GM12878 (cell line): ENCODE measurements at regions not wholly inside any gene's neighbourhood (a gene's known extent, or its start where the extent isn't known, plus 50 kb on each side); places are given as distances from the start of the nearest gene placed in this dataset.

Source experiments
- ASH2L ChIP-seq: fragments of 300-600, 200-600 bp; sonication (generic); IDR thresholded peaks from 2 replicates; pipeline ENCODE4 v1.6.1; 2017; ENCODE audit warnings: low read depth, mild to moderate bottlenecking, borderline replicate concordance
- ATF3 ChIP-seq: IDR thresholded peaks from 2 replicates; pipeline ENCODE4 v1.6.1; 2011; ENCODE audit warnings: low read depth, mild to moderate bottlenecking, low read length, moderate library complexity, borderline replicate concordance; ENCODE audit errors: extremely low read depth
- CBFB ChIP-seq: IDR thresholded peaks from 2 replicates; pipeline ENCODE4 v1.6.1; 2016; ENCODE audit warnings: antibody characterized with exemption, low read depth
- CBX3 ChIP-seq: fragments of 200-600 bp; sonication (generic); IDR thresholded peaks from 2 replicates; pipeline ENCODE4 v1.6.1; 2016; ENCODE audit warnings: low read depth, borderline replicate concordance
- CEBPB ChIP-seq, 2 experiments: fragments of 150-350 bp in 1 of 2; IDR thresholded peaks; 2 replicates each; pipeline ENCODE4 v1.6.1; 2012 to 2014; ENCODE audit warnings: low read depth in 2 of 2, low read length in 2 of 2, borderline replicate concordance in 1 of 2, inconsistent platforms in 1 of 2
- EP300 ChIP-seq, 2 experiments: fragments of 150-350 bp in 1 of 2; IDR thresholded peaks; 2 replicates each; pipeline ENCODE4 v1.6.1; 2011 to 2012; ENCODE audit warnings: low read depth in 2 of 2, low read length in 2 of 2, borderline replicate concordance in 1 of 2, improper control_type of control experiment in 1 of 2, inconsistent platforms in 1 of 2; ENCODE audit not compliant: control insufficient read depth in 1 of 2
- ETV6 ChIP-seq, 2 experiments: fragments of 450-650 bp in 1 of 2; IDR thresholded peaks in 1 of 2; conservative IDR thresholded peaks in 1 of 2; 2 replicates each; pipeline ENCODE4 v1.6.1; 2014; ENCODE audit warnings: antibody characterized with exemption in 1 of 2, borderline replicate concordance in 1 of 2, low read depth in 1 of 2, mild to moderate bottlenecking in 1 of 2, moderate library complexity in 1 of 2
- HDAC2 ChIP-seq: fragments of 200-600 bp; sonication (generic); IDR thresholded peaks from 2 replicates; pipeline ENCODE4 v1.6.1; 2017
- IRF4 ChIP-seq: IDR thresholded peaks from 2 replicates; pipeline ENCODE4 v1.6.1; 2011; ENCODE audit warnings: low read depth, low read length
- NRF1 ChIP-seq: conservative IDR thresholded peaks from 2 replicates; pipeline ENCODE4 v1.6.1; 2011; ENCODE audit warnings: mild to moderate bottlenecking, low read depth, low read length, improper control_type of control experiment
- SMC3 ChIP-seq: IDR thresholded peaks from 2 replicates; pipeline ENCODE4 v1.6.1; 2011; ENCODE audit warnings: low read length, improper control_type of control experiment, borderline replicate concordance
- STAT3 ChIP-seq: IDR thresholded peaks from 2 replicates; pipeline ENCODE4 v1.6.1; 2011; ENCODE audit warnings: low read depth, low read length, improper control_type of control experiment
- TAF1 ChIP-seq: IDR thresholded peaks from 2 replicates; pipeline ENCODE4 v1.6.1; 2011; ENCODE audit warnings: mild to moderate bottlenecking, low read depth, low read length, borderline replicate concordance
- ZBTB40 ChIP-seq: fragments of 450-650 bp; IDR thresholded peaks from 2 replicates; pipeline ENCODE4 v1.6.1; 2016; ENCODE audit warnings: mild to moderate bottlenecking, moderate library complexity, borderline replicate concordance
- ZNF622 ChIP-seq: fragments of 450-650 bp; IDR thresholded peaks from 2 replicates; pipeline ENCODE4 v1.6.1; 2017; ENCODE audit warnings: mild to moderate bottlenecking, inconsistent platforms

DNA sequence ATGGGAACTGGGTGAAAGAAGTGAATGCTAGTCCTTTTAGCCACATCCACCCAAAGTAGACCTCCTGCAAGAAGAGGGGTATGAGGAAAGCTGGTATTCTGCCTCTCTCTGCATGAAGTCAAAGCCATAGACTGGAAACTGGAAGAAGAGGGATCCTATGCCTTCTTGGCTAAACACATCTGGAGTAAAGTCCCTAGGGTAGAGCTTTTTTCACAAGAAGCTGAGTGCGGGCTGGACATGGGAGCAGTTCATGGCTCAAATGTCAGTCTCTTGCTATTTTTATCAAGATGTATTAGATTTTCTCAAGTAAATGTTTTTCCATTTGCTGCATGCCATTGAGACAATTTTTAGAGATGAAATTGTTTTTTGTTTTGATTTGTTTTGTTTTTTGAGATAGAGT is 206.5 kb upstream of the TMEM72 start (continued):
- TF ChIP-seq ZBTB40 (no peak), CBFB (no peak), EP300 (IDR thresholded peaks at IDR 0.05; ENCODE audit: borderline replicate concordance in 1 of 2, control insufficient read depth in 1 of 2, low read depth in 2 of 2, low read length in 2 of 2) (no peak), TAF1 (no peak), ATF3 (no peak), CBX3 (no peak), SMC3 (no peak), ASH2L (no peak), ETV6 (conservative IDR thresholded peaks at IDR 0.05 in 1 of 2, IDR thresholded peaks at IDR 0.05 in 1 of 2; ENCODE audit: borderline replicate concordance in 1 of 2, low read depth in 1 of 2) (no peak), IRF4 (no peak), CEBPB (IDR thresholded peaks at IDR 0.05; ENCODE audit: borderline replicate concordance in 1 of 2, low read depth in 2 of 2, low read length in 2 of 2) (no peak), ZNF622 (no peak), HDAC2 (no peak), NRF1 (no peak), STAT3 (no peak)
